SK-N-SH treated with all-trans-retinoic acid at 6 μM for 48 hours (cell line): ENCODE measurements at regions not wholly inside any gene's neighbourhood (a gene's known extent, or its start where the extent isn't known, plus 50 kb on each side); places are given as distances from the start of the nearest gene placed in this dataset.

Experiments used
- ATAC-seq: fragments of 200-7000 bp; cut with Tn5 transposase; 3 replicates; pipeline ENCODE4 v1.9.1; 2020; ENCODE audit warnings: mild to moderate bottlenecking, moderate library complexity
- BACH2 ChIP-seq: fragments of 250-450 bp; sonication (Bioruptor Pico); IDR thresholded peaks from 2 replicates; pipeline ENCODE4 v1.9.0; 2021; ENCODE audit warnings: mild to moderate bottlenecking, borderline replicate concordance
- CREB5 ChIP-seq: fragments of 250-450 bp; sonication (Bioruptor Pico); IDR thresholded peaks from 2 replicates; pipeline ENCODE4 v1.5.1; 2020; ENCODE audit warnings: low read depth, mild to moderate bottlenecking, moderate library complexity
- CSDC2 ChIP-seq: fragments of 250-450 bp; sonication (Bioruptor Pico); IDR thresholded peaks from 2 replicates; pipeline ENCODE4 v1.5.0; 2020; ENCODE audit warnings: mild to moderate bottlenecking, moderate library complexity
- CSRNP3 ChIP-seq: fragments of 250-450 bp; sonication (Bioruptor Pico); IDR thresholded peaks from 2 replicates; pipeline ENCODE4 v1.5.1; 2021; ENCODE audit warnings: mild to moderate bottlenecking, moderate library complexity
- ESRRG ChIP-seq: fragments of 250-450 bp; sonication (Bioruptor Pico); IDR thresholded peaks from 2 replicates; pipeline ENCODE4 v1.6.1; 2021; ENCODE audit warnings: mild to moderate bottlenecking
- GLIS3 ChIP-seq: fragments of 250-450 bp; sonication (Bioruptor Pico); IDR thresholded peaks from 2 replicates; pipeline ENCODE4 v1.5.0; 2020; ENCODE audit warnings: mild to moderate bottlenecking, moderate library complexity
- ISL1 ChIP-seq: fragments of 250-450 bp; sonication (Bioruptor Pico); IDR thresholded peaks from 2 replicates; pipeline ENCODE4 v2.1.2; 2022; ENCODE audit warnings: mild to moderate bottlenecking, moderate library complexity
- OSR1 ChIP-seq: fragments of 250-450 bp; sonication (Bioruptor Pico); IDR thresholded peaks from 2 replicates; pipeline ENCODE4 v1.8.0; 2022; ENCODE audit warnings: moderate library complexity, mild to moderate bottlenecking, inconsistent platforms
- PATZ1 ChIP-seq: fragments of 250-450 bp; sonication (Bioruptor Pico); IDR thresholded peaks from 2 replicates; pipeline ENCODE4 v1.8.0; 2020; ENCODE audit warnings: mild to moderate bottlenecking, moderate library complexity, borderline replicate concordance
- PPARA ChIP-seq: fragments of 250-450 bp; sonication (Bioruptor Pico); IDR thresholded peaks from 2 replicates; pipeline ENCODE4 v1.5.0; 2020; ENCODE audit warnings: mild to moderate bottlenecking, borderline replicate concordance
- RARB ChIP-seq: fragments of 250-450 bp; sonication (Bioruptor Pico); IDR thresholded peaks from 2 replicates; pipeline ENCODE4 v1.8.0; 2021; ENCODE audit warnings: mild to moderate bottlenecking, moderate library complexity
- SNAI2 ChIP-seq: fragments of 250-450 bp; sonication (Bioruptor Pico); IDR thresholded peaks from 2 replicates; pipeline ENCODE4 v1.5.0; 2020; ENCODE audit warnings: mild to moderate bottlenecking, moderate library complexity
- TCF4 ChIP-seq: fragments of 250-450 bp; sonication (Bioruptor Pico); IDR thresholded peaks from 2 replicates; pipeline ENCODE4 v1.8.0; 2021; ENCODE audit warnings: mild to moderate bottlenecking, moderate library complexity, borderline replicate concordance
- TOX ChIP-seq: fragments of 250-450 bp; sonication (Bioruptor Pico); IDR thresholded peaks from 2 replicates; pipeline ENCODE4 v1.8.0; 2021; ENCODE audit warnings: mild to moderate bottlenecking, moderate library complexity, borderline replicate concordance
- TSHZ2 ChIP-seq: fragments of 250-450 bp; sonication (Bioruptor Pico); IDR thresholded peaks from 2 replicates; pipeline ENCODE4 v1.5.0; 2020; ENCODE audit warnings: mild to moderate bottlenecking, moderate library complexity
- ZC3H10 ChIP-seq: fragments of 250-450 bp; sonication (Bioruptor Pico); IDR thresholded peaks from 2 replicates; pipeline ENCODE4 v1.5.1; 2021; ENCODE audit warnings: mild to moderate bottlenecking, moderate library complexity
- ZFP3 ChIP-seq: fragments of 250-450 bp; sonication (Bioruptor Pico); IDR thresholded peaks from 2 replicates; pipeline ENCODE4 v1.5.0; 2020; ENCODE audit warnings: mild to moderate bottlenecking, moderate library complexity
- ZFP30 ChIP-seq: fragments of 450-650 bp; formaldehyde crosslinking; IDR thresholded peaks from 2 replicates; pipeline ENCODE4 v1.5.0; 2022; ENCODE audit warnings: mild to moderate bottlenecking, moderate library complexity
- ZNF565 ChIP-seq: fragments of 450-650 bp; formaldehyde crosslinking; conservative IDR thresholded peaks from 2 replicates; pipeline ENCODE4 v1.5.0; 2020; ENCODE audit warnings: low read depth, mild to moderate bottlenecking, moderate library complexity
- ZNF70 ChIP-seq: fragments of 450-650 bp; formaldehyde crosslinking; IDR thresholded peaks from 2 replicates; pipeline ENCODE4 v1.5.0; 2020; ENCODE audit warnings: mild to moderate bottlenecking, moderate library complexity
- ZNF8 ChIP-seq: fragments of 450-650 bp; formaldehyde crosslinking; IDR thresholded peaks from 2 replicates; pipeline ENCODE4 v1.5.0; 2020; ENCODE audit warnings: mild to moderate bottlenecking, moderate library complexity

- ATAC-seq: no peak
- TF ChIP-seq ZFP3 (CRISPR knock-in tag) (no peak), PPARA (no peak), PATZ1 (CRISPR knock-in tag) (no peak), TCF4 (no peak), TSHZ2 (CRISPR knock-in tag) (no peak), BACH2 (CRISPR knock-in tag) (no peak), ZC3H10 (no peak)
Measured at GRCh38 chr2:118348380-118349034, 260.2 kb downstream of the INSIG2 start.

GRCh38 chr2:118345465-118345864 lies 257.2 kb downstream of the INSIG2 start:
- TF ChIP-seq ISL1 (CRISPR knock-in tag): no peak
- no peak for TF ChIP-seq SNAI2
- no peak for TF ChIP-seq CSRNP3 (CRISPR knock-in tag)
- TF ChIP-seq ZNF8 (CRISPR knock-in tag): no peak
- TF ChIP-seq ESRRG: no peak
- TF ChIP-seq TOX: no peak
- no peak for TF ChIP-seq ZNF70 (CRISPR knock-in tag)
- no peak for TF ChIP-seq PATZ1 (CRISPR knock-in tag)
- no peak for TF ChIP-seq RARB (CRISPR knock-in tag)
- no peak for TF ChIP-seq OSR1 (CRISPR knock-in tag)
- no peak for TF ChIP-seq ZFP30 (CRISPR knock-in tag)
- no peak for TF ChIP-seq ZFP3 (CRISPR knock-in tag)
- TF ChIP-seq PPARA: no peak
- TF ChIP-seq ZNF565 (CRISPR knock-in tag): no peak
- TF ChIP-seq TSHZ2 (CRISPR knock-in tag): no peak
- no peak for TF ChIP-seq CSDC2 (CRISPR knock-in tag)
- TF ChIP-seq GLIS3 (CRISPR knock-in tag): no peak
- TF ChIP-seq CREB5 (CRISPR knock-in tag): no peak
- TF ChIP-seq, all 23 proteins: peak for 0
- ATAC-seq: no peak
